Stomach (tissue), 8 donors: ENCODE measurements at regions not wholly inside any gene's neighbourhood (a gene's known extent, or its start where the extent isn't known, plus 50 kb on each side); places are given as distances from the start of the nearest gene placed in this dataset.
"Not testable (repeated sequence)": the region's sequence is repeated elsewhere in the genome, so short reads cannot be mapped to it uniquely, and the experiment has no call there.

Experiments
- DNase-seq, 2 donors: peaks; one replicate each; pipeline versions ENCODE4 v3.0.0 to v3.0.0-alpha.2; 2013 to 2019
- H3K27ac ChIP-seq, 5 donors: fragments of 200-600 bp in 4 of 5; sonication (generic) in 4 of 5; one replicate each; pipeline ENCODE4 v1.5.1; 2013 to 2019; ENCODE audit warnings: mild to moderate bottlenecking in 1 of 5, moderate library complexity in 1 of 5
- H3K27me3 ChIP-seq, 3 donors: fragments of 200-600 bp; sonication (generic); one replicate each; pipeline ENCODE4 v1.5.1; 2017 to 2019; ENCODE audit warnings: mixed run types in 1 of 3
- H3K36me3 ChIP-seq, 4 donors: fragments of 200-600 bp; sonication (generic); 1 replicate in 3 of 4; 2 replicates in 1 of 4; pipeline ENCODE4 v1.5.1; 2016 to 2019
- H3K4me1 ChIP-seq, 4 donors: fragments of 200-600 bp; sonication (generic); one replicate each; pipeline ENCODE4 v1.5.1; 2016 to 2019
- H3K4me3 ChIP-seq, 4 donors: fragments of 200-600 bp; sonication (generic) in 3 of 4; one replicate each; pipeline ENCODE4 v1.5.1; 2016 to 2019; ENCODE audit warnings: mild to moderate bottlenecking in 1 of 4
- H3K9me3 ChIP-seq, 4 donors: fragments of 200-600 bp; sonication (generic); one replicate each; pipeline ENCODE4 v1.5.1; 2016 to 2019
- CTCF ChIP-seq, 7 experiments: fragments of 450-650 bp in 4 of 7; fragments of 200-600 bp in 3 of 7; sonication (generic) in 3 of 7; IDR thresholded peaks; one replicate each; pipeline ENCODE4 v1.5.1; 2016 to 2019; ENCODE audit warnings: antibody characterized with exemption in 7 of 7, control low read depth in 2 of 7, mild to moderate bottlenecking in 1 of 7
- EP300 ChIP-seq: sonication (generic); formaldehyde crosslinking; IDR thresholded peaks from one replicate; pipeline ENCODE4 v1.6.1; 2017; ENCODE audit warnings: antibody characterized with exemption
- POLR2A ChIP-seq, 4 donors: fragments of 450-650 bp; IDR thresholded peaks; one replicate each; pipeline ENCODE4 v1.6.1; 2016; ENCODE audit warnings: antibody characterized with exemption in 4 of 4, control low read depth in 2 of 4, mild to moderate bottlenecking in 1 of 4, moderate library complexity in 1 of 4
- POLR2AphosphoS5 ChIP-seq, 3 donors: sonication (generic); formaldehyde crosslinking; IDR thresholded peaks; one replicate each; pipeline ENCODE4 v1.6.1; 2016; ENCODE audit warnings: antibody characterized with exemption in 3 of 3
- WGBS, 5 donors: extraction: QIAGEN DNeasy Blood & Tissue Kit in 3 of 5; methylation state at CpG; one replicate each; pipeline versions ENCODE4 v1.1.5 to v1.1.7; 2013 to 2018; 5-methylcytosine and 5-hydroxymethylcytosine counted together
- intact Hi-C: fragments of 100-400 bp; cut with DNase I; formaldehyde crosslinking; loops from one replicate; pipeline ENCODE4 v1.15.1; 2023; ENCODE audit warnings: low total_unique reads
- donor health status: healthy with polysubstance abuse.
- donor health status: Bipolar disorder and iron deficiency.
- donor health status: healthy.

GRCh38 chr12:92061061-92061460 is 84.6 kb downstream of the BTG1 start:
- Histone ChIP-seq H3K27ac (no peak overlapping the region), H3K36me3 (no peaks in the 10 kb centered on the region), H3K4me1 (peaks cover 21 to 60% (median 30%) of the 10 kb centered on the region in 4 donors), H3K9me3 (no peaks in the 10 kb centered on the region), H3K4me3 (no peak overlapping the region), H3K27me3 (no peaks in the 10 kb centered on the region)
- no peak for DNase-seq
- intact Hi-C loops: no loop called here
- TF ChIP-seq POLR2A (IDR thresholded peaks at IDR 0.05) (no peak), CTCF (IDR thresholded peaks at IDR 0.05) (no peak), POLR2AphosphoS5 (IDR thresholded peaks at IDR 0.05) (no peak), EP300 (no peak)

DNA sequence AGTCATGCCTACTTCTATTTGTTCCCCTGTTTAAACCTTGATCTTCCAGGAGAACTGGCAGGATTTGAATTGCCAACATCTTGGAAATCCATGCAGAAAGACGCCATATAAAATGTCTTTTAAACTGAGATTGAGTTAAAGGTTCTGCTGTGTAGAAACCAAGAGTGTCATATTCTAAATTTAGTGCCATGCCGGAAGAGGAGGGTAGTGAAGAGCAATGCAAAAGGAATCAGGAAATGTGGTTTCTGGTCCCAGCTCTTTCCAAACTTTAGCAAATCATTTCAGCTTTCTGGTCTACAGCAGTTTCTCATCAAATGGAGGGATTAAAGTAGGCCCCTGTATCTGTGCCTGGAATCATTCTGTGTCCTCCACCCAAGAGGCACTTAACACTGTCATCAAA is 85.7 kb downstream of the BTG1 start:
- intact Hi-C loops: no loop called here
- H3K9me3 ChIP-seq: no peaks in the 10 kb centered on the region
- peaks cover 15 to 52% (median 21%) of the 10 kb centered on the region in 4 donors for H3K4me1 ChIP-seq
- H3K36me3 ChIP-seq: no peaks in the 10 kb centered on the region
- H3K27ac ChIP-seq: no peak overlapping the region
- DNase-seq: no peak
- WGBS, 5 donors: 73 to 83% (median 83%) methylated on average over 2 of the region's 2 CpGs
- TF ChIP-seq CTCF (IDR thresholded peaks at IDR 0.05): no peak
- H3K4me3 ChIP-seq: no peak overlapping the region
- no peaks in the 10 kb centered on the region for H3K27me3 ChIP-seq

DNA sequence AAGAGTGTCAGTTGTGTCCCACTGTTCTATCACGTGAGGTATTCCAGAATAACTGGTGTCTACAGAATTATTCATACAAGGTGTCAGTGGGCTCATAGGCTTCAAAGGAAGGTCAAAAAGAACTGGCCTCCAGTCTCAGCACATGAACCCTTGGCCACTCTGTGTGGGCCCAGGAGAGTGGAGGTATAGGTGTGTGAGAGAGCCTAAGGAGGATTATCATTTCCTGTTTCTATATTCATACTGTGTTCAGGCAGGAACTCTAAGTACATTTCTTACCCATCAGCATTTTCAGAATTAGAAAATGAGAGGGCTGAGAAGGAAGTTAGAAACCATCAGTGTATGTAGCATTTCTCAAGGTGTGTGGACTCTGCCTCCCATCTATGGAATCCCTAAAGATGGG is 87.0 kb downstream of the BTG1 start:
- 80 to 97% (median 90%) methylated on average over 1 of the region's 1 CpG for WGBS, 5 donors

DNA sequence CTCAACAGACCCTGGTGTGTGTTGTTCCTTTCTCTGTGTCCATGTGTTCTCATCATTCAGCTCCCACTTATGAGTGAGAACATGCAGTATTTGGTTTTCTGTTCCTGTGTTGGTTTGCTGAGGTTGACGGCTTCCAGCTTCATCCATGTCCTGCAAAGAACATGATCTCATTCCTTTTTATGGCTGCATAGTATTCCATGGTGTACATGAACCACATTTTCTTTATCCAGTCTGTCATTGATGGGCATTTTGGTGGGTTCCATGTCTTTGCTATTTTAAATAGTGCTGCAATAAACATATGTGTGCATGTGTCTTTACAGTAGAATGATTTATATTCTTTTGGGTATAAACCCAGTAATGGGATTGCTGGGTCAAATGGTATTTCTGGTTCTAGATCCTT is 88.9 kb downstream of the BTG1 start:
- peaks cover 0 to 22% (median 5%) of the 10 kb centered on the region in 4 donors for H3K4me1 ChIP-seq
- peak overlapping the region in 1 of 5 donors; percentile 27 for H3K27ac ChIP-seq
- 85 to 100% (median 97%) methylated on average over 1 of the region's 1 CpG for WGBS, 5 donors
- H3K27me3 ChIP-seq, H3K9me3 ChIP-seq, H3K4me3 ChIP-seq, H3K36me3 ChIP-seq, intact Hi-C loops, DNase-seq: not testable (repeated sequence)

More for the DNA sequence above, 87.0 kb downstream of the BTG1 start:
- DNase-seq: no peak
- Histone ChIP-seq H3K4me3 (no peak overlapping the region), H3K9me3 (no peaks in the 10 kb centered on the region), H3K27me3 (no peaks in the 10 kb centered on the region), H3K4me1 (peaks cover 7 to 39% (median 8%) of the 10 kb centered on the region in 4 donors), H3K36me3 (no peaks in the 10 kb centered on the region), H3K27ac (no peak overlapping the region)
- no peak for TF ChIP-seq EP300
- TF ChIP-seq POLR2AphosphoS5 (IDR thresholded peaks at IDR 0.05): no peak
- TF ChIP-seq POLR2A (IDR thresholded peaks at IDR 0.05): no peak
- no peak for TF ChIP-seq CTCF (IDR thresholded peaks at IDR 0.05)
- intact Hi-C loops: no loop called here

GRCh38 chr12:92056290-92056689 is 89.4 kb downstream of the BTG1 start:
- DNase-seq: no peak
- peaks cover 0 to 21% (median 5%) of the 10 kb centered on the region in 4 donors for H3K4me1 ChIP-seq
- H3K4me3 ChIP-seq: no peak overlapping the region
- H3K27ac ChIP-seq: peak overlapping the region in 2 of 5 donors; percentile 4 to 27
- H3K36me3 ChIP-seq: no peaks in the 10 kb centered on the region
- WGBS, 5 donors: 50 to 76% (median 70%) methylated on average over 2 of the region's 2 CpGs
- no peak for TF ChIP-seq POLR2AphosphoS5 (IDR thresholded peaks at IDR 0.05)
- TF ChIP-seq EP300: no peak
- no peak for TF ChIP-seq POLR2A (IDR thresholded peaks at IDR 0.05)
- TF ChIP-seq CTCF (IDR thresholded peaks at IDR 0.05): no peak
- intact Hi-C loops: no loop called here
- H3K27me3 ChIP-seq: no peaks in the 10 kb centered on the region
- H3K9me3 ChIP-seq: no peaks in the 10 kb centered on the region
